ENCODE measurements at regions not wholly inside any gene's neighbourhood (a gene's known extent, or its start where the extent isn't known, plus 50 kb on each side); places are given as distances from the start of the nearest gene placed in this dataset.

- TF ChIP-seq, protein P1, sequence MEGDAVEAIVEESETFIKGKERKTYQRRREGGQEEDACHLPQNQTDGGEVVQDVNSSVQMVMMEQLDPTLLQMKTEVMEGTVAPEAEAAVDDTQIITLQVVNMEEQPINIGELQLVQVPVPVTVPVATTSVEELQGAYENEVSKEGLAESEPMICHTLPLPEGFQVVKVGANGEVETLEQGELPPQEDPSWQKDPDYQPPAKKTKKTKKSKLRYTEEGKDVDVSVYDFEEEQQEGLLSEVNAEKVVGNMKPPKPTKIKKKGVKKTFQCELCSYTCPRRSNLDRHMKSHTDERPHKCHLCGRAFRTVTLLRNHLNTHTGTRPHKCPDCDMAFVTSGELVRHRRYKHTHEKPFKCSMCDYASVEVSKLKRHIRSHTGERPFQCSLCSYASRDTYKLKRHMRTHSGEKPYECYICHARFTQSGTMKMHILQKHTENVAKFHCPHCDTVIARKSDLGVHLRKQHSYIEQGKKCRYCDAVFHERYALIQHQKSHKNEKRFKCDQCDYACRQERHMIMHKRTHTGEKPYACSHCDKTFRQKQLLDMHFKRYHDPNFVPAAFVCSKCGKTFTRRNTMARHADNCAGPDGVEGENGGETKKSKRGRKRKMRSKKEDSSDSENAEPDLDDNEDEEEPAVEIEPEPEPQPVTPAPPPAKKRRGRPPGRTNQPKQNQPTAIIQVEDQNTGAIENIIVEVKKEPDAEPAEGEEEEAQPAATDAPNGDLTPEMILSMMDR (optimal IDR thresholded peaks at IDR 0.05 in 1 of 3, IDR thresholded peaks at IDR 0.05 in 1 of 3, conservative IDR thresholded peaks at IDR 0.05 in 1 of 3; ENCODE audit: extremely low read depth in 1 of 3, insufficient read depth in 2 of 3, low read length in 3 of 3) = no peak
- TF ChIP-seq EZH2 (IDR thresholded peaks at IDR 0.05; ENCODE audit: low read length) = no peak
These were observed 669.4 kb downstream of the NXPH1 start for GRCh38 chr7:9102846-9103245.

Data from keratinocyte (primary cell).